ENCODE measurements at regions not wholly inside any gene's neighbourhood (a gene's known extent, or its start where the extent isn't known, plus 50 kb on each side); places are given as distances from the start of the nearest gene placed in this dataset.

GRCh38 chr2:38174646-38175423 is 98.9 kb upstream of the CYP1B1 start:
- CTCF ChIA-PET (ENCODE audit: unreplicated experiment) = no interaction called here
- Histone ChIP-seq H3K9me3 (ENCODE audit: low read length) (no peaks in the 10 kb centered on the region), H3K4me1 (ENCODE audit: insufficient read depth, low read length, poor library complexity, severe bottlenecking) (no peaks in the 10 kb centered on the region), H3K27ac (ENCODE audit: low read depth, low read length, poor library complexity, severe bottlenecking) (no peak overlapping the region), H3K9me2 (ENCODE audit: insufficient read depth, low read length) (no peaks in the 10 kb centered on the region), H3K79me2 (ENCODE audit: insufficient read depth, low read depth, low read length) (no peaks in the 10 kb centered on the region), H3K36me3 (ENCODE audit: insufficient read depth, low read length) (no peaks in the 10 kb centered on the region), H2AFZ (ENCODE audit: low read length) (no peak overlapping the region), H3K4me2 (ENCODE audit: low read length) (no peak overlapping the region), H3K4me3 (ENCODE audit: low read depth, low read length, poor library complexity, severe bottlenecking) (no peak overlapping the region), H4K20me1 (ENCODE audit: insufficient read depth, low read length) (no peaks in the 10 kb centered on the region)
- no peak for TF ChIP-seq CTCF (conservative IDR thresholded peaks at IDR 0.05; ENCODE audit: low read length)
- no TSS peak for BruUV-seq (replicated peaks)
- intact Hi-C loops (cut with micrococcal nuclease; ENCODE audit: unreplicated experiment) = no loop called here
- DNase-seq (ENCODE audit: low spot score) = no peak
- POLR2A ChIA-PET = interaction anchor here (0.6 kb wide), 1 partner anchor 11 kb away, joined by 4 read pairs; no protein-coding TSS in a partner anchor

- ChIA-PET POLR2A (interaction anchor here (0.6 kb wide), 1 partner anchor 12 kb away, joined by 4 read pairs; no protein-coding TSS in a partner anchor), CTCF (ENCODE audit: unreplicated experiment) (no interaction called here)
- intact Hi-C loops (cut with micrococcal nuclease; ENCODE audit: unreplicated experiment) = no loop called here
- no peaks in the 10 kb centered on the region for H3K9me3 ChIP-seq (ENCODE audit: low read length)
- H4K20me1 ChIP-seq (ENCODE audit: insufficient read depth, low read length) = no peaks in the 10 kb centered on the region
- H3K9me2 ChIP-seq (ENCODE audit: insufficient read depth, low read length) = no peaks in the 10 kb centered on the region
- no peaks in the 10 kb centered on the region for H3K4me1 ChIP-seq (ENCODE audit: insufficient read depth, low read length, poor library complexity, severe bottlenecking)
- no peak overlapping the region for H3K4me3 ChIP-seq (ENCODE audit: low read depth, low read length, poor library complexity, severe bottlenecking)
- H3K27ac ChIP-seq (ENCODE audit: low read depth, low read length, poor library complexity, severe bottlenecking) = no peak overlapping the region
- no peaks in the 10 kb centered on the region for H3K79me2 ChIP-seq (ENCODE audit: insufficient read depth, low read depth, low read length)
- no peak for TF ChIP-seq CTCF (conservative IDR thresholded peaks at IDR 0.05; ENCODE audit: low read length)
- TF ChIP-seq EZH2phosphoT487 (IDR thresholded peaks at IDR 0.05; ENCODE audit: borderline replicate concordance, low read depth, low read length) = no peak
- no peak overlapping the region for H2AFZ ChIP-seq (ENCODE audit: low read length)
- no peak overlapping the region for H3K4me2 ChIP-seq (ENCODE audit: low read length)
- no TSS peak for BruUV-seq (replicated peaks)
- no peaks in the 10 kb centered on the region for H3K36me3 ChIP-seq (ENCODE audit: insufficient read depth, low read length)
- DNase-seq (ENCODE audit: low spot score) = no peak
Measured at GRCh38 chr2:38174131-38174530, 98.2 kb upstream of the CYP1B1 start.

- POLR2A ChIA-PET = no interaction called here
- no TSS peak for BruUV-seq (replicated peaks)
Measured at GRCh38 chr2:38173683-38174082, 97.7 kb upstream of the CYP1B1 start.

More at GRCh38 chr2:38173683-38174082, 97.7 kb upstream of the CYP1B1 start:
- H3K27ac ChIP-seq (ENCODE audit: low read depth, low read length, poor library complexity, severe bottlenecking) = no peak overlapping the region
- no peaks in the 10 kb centered on the region for H3K79me2 ChIP-seq (ENCODE audit: insufficient read depth, low read depth, low read length)
- CTCF ChIA-PET (ENCODE audit: unreplicated experiment) = no interaction called here
- no peaks in the 10 kb centered on the region for H4K20me1 ChIP-seq (ENCODE audit: insufficient read depth, low read length)
- H3K4me3 ChIP-seq (ENCODE audit: low read depth, low read length, poor library complexity, severe bottlenecking) = no peak overlapping the region
- TF ChIP-seq EZH2phosphoT487 (IDR thresholded peaks at IDR 0.05; ENCODE audit: borderline replicate concordance, low read depth, low read length) (no peak), CTCF (conservative IDR thresholded peaks at IDR 0.05; ENCODE audit: low read length) (no peak)
- no peak overlapping the region for H3K4me2 ChIP-seq (ENCODE audit: low read length)
- H3K9me2 ChIP-seq (ENCODE audit: insufficient read depth, low read length) = no peaks in the 10 kb centered on the region
- H3K4me1 ChIP-seq (ENCODE audit: insufficient read depth, low read length, poor library complexity, severe bottlenecking) = no peaks in the 10 kb centered on the region
- no peaks in the 10 kb centered on the region for H3K36me3 ChIP-seq (ENCODE audit: insufficient read depth, low read length)
- no peaks in the 10 kb centered on the region for H3K9me3 ChIP-seq (ENCODE audit: low read length)
- intact Hi-C loops (cut with micrococcal nuclease; ENCODE audit: unreplicated experiment) = no loop called here
- DNase-seq (ENCODE audit: low spot score) = no peak
- no peak overlapping the region for H2AFZ ChIP-seq (ENCODE audit: low read length)
